ENCODE measurements at regions not wholly inside any gene's neighbourhood (a gene's known extent, or its start where the extent isn't known, plus 50 kb on each side); places are given as distances from the start of the nearest gene placed in this dataset.
"Not testable (repeated sequence)": the region's sequence is repeated elsewhere in the genome, so short reads cannot be mapped to it uniquely, and the experiment has no call there.

DNA sequence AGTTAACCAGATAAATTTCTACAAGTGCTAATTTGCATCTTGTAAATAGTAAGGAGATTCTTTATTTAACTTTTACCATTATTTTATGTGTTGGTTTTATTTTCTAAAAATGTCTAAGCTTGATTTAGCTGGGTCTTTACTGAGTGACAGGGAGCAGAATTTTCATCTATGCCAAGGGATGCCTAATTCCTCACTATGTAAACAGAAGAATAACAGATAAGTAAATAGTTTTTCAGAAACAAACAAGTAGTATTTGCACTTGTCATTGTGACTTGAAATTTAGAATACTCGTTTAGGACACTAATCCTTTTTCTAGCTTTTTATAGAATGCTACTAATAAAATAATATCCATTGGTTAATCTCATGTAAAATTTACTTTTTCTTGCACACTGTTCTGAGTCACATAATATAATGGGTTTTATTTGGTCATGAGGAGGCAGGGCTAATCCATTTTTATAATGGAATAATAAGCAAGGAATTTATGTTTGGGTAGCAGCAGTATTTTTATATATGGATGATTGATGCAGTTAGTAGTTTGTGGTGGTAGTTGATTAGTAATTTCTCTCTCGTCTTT is 746.5 kb downstream of the SLC6A15 start:
- TF ChIP-seq CTCF (IDR thresholded peaks at IDR 0.05; ENCODE audit: poor library complexity, severe bottlenecking) = no peak
- ATAC-seq (ENCODE audit: low read depth) (no peak), DNase-seq (ENCODE audit: low spot score) (no peak)
- Histone ChIP-seq H3K36me3 (ENCODE audit: low read depth) (no peaks in the 10 kb centered on the region), H3K27ac (ENCODE audit: poor library complexity, severe bottlenecking) (no peak overlapping the region), H3K4me1 (ENCODE audit: insufficient read depth, poor library complexity, severe bottlenecking) (no peaks in the 10 kb centered on the region), H3K4me3 (ENCODE audit: severe bottlenecking) (no peak overlapping the region), H3K27me3 (ENCODE audit: insufficient read depth, poor library complexity, severe bottlenecking) (no peaks in the 10 kb centered on the region), H3K9me3 (ENCODE audit: severe bottlenecking) (no peaks in the 10 kb centered on the region)

DNA sequence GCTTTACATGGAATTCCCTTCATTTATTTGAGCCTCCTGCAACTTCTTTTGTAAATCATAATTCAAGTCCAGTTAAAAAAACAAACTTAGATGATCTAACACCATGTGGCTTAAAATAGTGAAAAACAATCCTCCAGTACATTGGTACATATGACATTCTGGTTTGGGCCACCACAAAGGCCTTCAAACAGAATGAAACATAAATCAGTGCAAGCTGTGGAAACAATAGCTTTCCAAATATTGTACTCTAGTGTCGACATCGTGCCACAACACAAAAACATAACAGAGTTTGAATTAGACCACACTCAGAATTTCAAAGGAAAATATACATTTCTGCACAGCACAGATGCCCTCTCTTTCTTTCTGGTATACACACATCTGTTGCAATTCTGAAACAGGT is 751.3 kb downstream of the SLC6A15 start:
- Histone ChIP-seq H3K27me3 (ENCODE audit: insufficient read depth, poor library complexity, severe bottlenecking) (no peaks in the 10 kb centered on the region), H3K36me3 (ENCODE audit: low read depth) (no peaks in the 10 kb centered on the region), H3K4me1 (ENCODE audit: insufficient read depth, poor library complexity, severe bottlenecking) (no peaks in the 10 kb centered on the region), H3K27ac (ENCODE audit: poor library complexity, severe bottlenecking) (no peak overlapping the region), H3K4me3 (ENCODE audit: severe bottlenecking) (no peak overlapping the region), H3K9me3 (ENCODE audit: severe bottlenecking) (no peaks in the 10 kb centered on the region)
- ATAC-seq (ENCODE audit: low read depth) (no peak), DNase-seq (ENCODE audit: low spot score) (no peak)
- no peak for TF ChIP-seq CTCF (IDR thresholded peaks at IDR 0.05; ENCODE audit: poor library complexity, severe bottlenecking)

DNA sequence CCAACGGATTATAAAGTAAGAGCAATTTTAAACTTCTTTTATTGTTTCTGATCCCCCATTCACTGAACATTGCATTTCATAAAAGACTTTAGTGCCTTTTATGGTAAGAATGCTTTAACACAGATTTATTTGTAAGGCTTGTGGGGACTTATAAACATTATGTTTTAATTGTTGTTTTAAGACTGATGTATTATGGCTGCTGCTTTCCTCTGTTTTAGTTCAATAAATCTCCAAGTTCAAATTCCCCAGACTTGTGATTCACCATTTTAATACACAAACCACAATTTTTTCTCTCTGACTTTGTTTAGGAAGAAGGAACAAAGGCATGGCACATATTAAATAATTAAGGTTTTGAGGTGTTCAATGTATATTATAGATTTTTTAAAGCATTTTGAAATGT is 753.3 kb downstream of the SLC6A15 start:
- Histone ChIP-seq H3K9me3 (ENCODE audit: severe bottlenecking) (no peaks in the 10 kb centered on the region), H3K27me3 (ENCODE audit: insufficient read depth, poor library complexity, severe bottlenecking) (no peaks in the 10 kb centered on the region), H3K36me3 (ENCODE audit: low read depth) (no peaks in the 10 kb centered on the region), H3K27ac (ENCODE audit: poor library complexity, severe bottlenecking) (no peak overlapping the region), H3K4me3 (ENCODE audit: severe bottlenecking) (no peak overlapping the region), H3K4me1 (ENCODE audit: insufficient read depth, poor library complexity, severe bottlenecking) (no peaks in the 10 kb centered on the region)
- no peak for DNase-seq (ENCODE audit: low spot score)
- ATAC-seq (ENCODE audit: low read depth) = no peak
- TF ChIP-seq CTCF (IDR thresholded peaks at IDR 0.05; ENCODE audit: poor library complexity, severe bottlenecking) = no peak

DNA sequence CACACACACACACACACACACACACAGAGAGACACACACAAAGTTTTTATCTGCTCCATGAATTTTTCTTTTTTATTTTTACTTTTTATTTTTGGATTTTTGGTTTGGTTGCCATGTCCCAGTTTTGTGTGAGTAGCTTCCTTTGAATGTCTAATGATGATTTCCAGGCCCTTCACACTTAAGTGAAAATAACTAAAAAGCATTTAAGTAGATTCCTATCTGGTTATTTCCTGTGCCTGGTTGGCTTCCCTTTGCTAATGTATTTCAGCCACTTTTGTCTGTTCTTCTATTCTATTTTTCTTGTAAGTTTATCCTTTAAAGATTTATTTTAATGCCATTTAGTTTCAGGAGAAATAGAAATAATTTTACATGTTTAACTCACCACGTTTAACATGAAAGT is 755.4 kb downstream of the SLC6A15 start:
- no peaks in the 10 kb centered on the region for H3K36me3 ChIP-seq (ENCODE audit: low read depth)
- H3K4me3 ChIP-seq (ENCODE audit: severe bottlenecking) = no peak overlapping the region
- no peak for DNase-seq (ENCODE audit: low spot score)
- no peaks in the 10 kb centered on the region for H3K9me3 ChIP-seq (ENCODE audit: severe bottlenecking)
- no peak for ATAC-seq (ENCODE audit: low read depth)
- H3K27ac ChIP-seq (ENCODE audit: poor library complexity, severe bottlenecking) = no peak overlapping the region
- no peak for TF ChIP-seq CTCF (IDR thresholded peaks at IDR 0.05; ENCODE audit: poor library complexity, severe bottlenecking)
- H3K4me1 ChIP-seq (ENCODE audit: insufficient read depth, poor library complexity, severe bottlenecking) = no peaks in the 10 kb centered on the region
- no peaks in the 10 kb centered on the region for H3K27me3 ChIP-seq (ENCODE audit: insufficient read depth, poor library complexity, severe bottlenecking)

- not testable (repeated sequence) for H3K36me3 ChIP-seq (ENCODE audit: low read depth); DNase-seq (ENCODE audit: low spot score); H3K9me3 ChIP-seq (ENCODE audit: severe bottlenecking); H3K27ac ChIP-seq (ENCODE audit: poor library complexity, severe bottlenecking); H3K27me3 ChIP-seq (ENCODE audit: insufficient read depth, poor library complexity, severe bottlenecking); H3K4me3 ChIP-seq (ENCODE audit: severe bottlenecking); H3K4me1 ChIP-seq (ENCODE audit: insufficient read depth, poor library complexity, severe bottlenecking); ATAC-seq (ENCODE audit: low read depth)
Measured at GRCh38 chr12:84154991-84155930, 757.3 kb downstream of the SLC6A15 start.

GRCh38 chr12:84154439-84154990 is 758.1 kb downstream of the SLC6A15 start:
- not testable (repeated sequence) for H3K27me3 ChIP-seq (ENCODE audit: insufficient read depth, poor library complexity, severe bottlenecking); DNase-seq (ENCODE audit: low spot score); H3K27ac ChIP-seq (ENCODE audit: poor library complexity, severe bottlenecking); ATAC-seq (ENCODE audit: low read depth); H3K4me1 ChIP-seq (ENCODE audit: insufficient read depth, poor library complexity, severe bottlenecking); H3K36me3 ChIP-seq (ENCODE audit: low read depth); H3K4me3 ChIP-seq (ENCODE audit: severe bottlenecking); H3K9me3 ChIP-seq (ENCODE audit: severe bottlenecking)
